Chondrocyte (in vitro differentiated cells): ENCODE measurements at regions not wholly inside any gene's neighbourhood (a gene's known extent, or its start where the extent isn't known, plus 50 kb on each side); places are given as distances from the start of the nearest gene placed in this dataset.

Source experiments
- DNase-seq: peaks from one replicate; pipeline ENCODE4 v3.0.0; 2021; ENCODE audit warnings: mixed read lengths, low spot score
- H3K27ac Mint-ChIP-seq: one replicate; pipeline ENCODE4 v1.8.0; 2021; ENCODE audit warnings: mild to moderate bottlenecking, moderate library complexity, mixed read lengths; ENCODE audit not compliant: unreplicated experiment
- H3K27me3 Mint-ChIP-seq: 2 replicates; pipeline ENCODE4 v1.8.0; 2021; ENCODE audit warnings: low read depth, mixed read lengths
- H3K36me3 Mint-ChIP-seq: 2 replicates; pipeline ENCODE4 v1.8.0; 2021; ENCODE audit warnings: low read depth, mixed read lengths
- H3K4me1 Mint-ChIP-seq: 2 replicates; pipeline ENCODE4 v1.8.0; 2021; ENCODE audit warnings: low read depth, mild to moderate bottlenecking, mixed read lengths
- H3K4me3 Mint-ChIP-seq: one replicate; pipeline ENCODE4 v1.8.0; 2021; ENCODE audit warnings: mild to moderate bottlenecking, moderate library complexity, mixed read lengths; ENCODE audit not compliant: unreplicated experiment
- H3K9me3 Mint-ChIP-seq: 2 replicates; pipeline ENCODE4 v1.8.0; 2021; ENCODE audit warnings: low read depth, mixed read lengths
- TF ChIP-seq, protein P1 (sequence below): fragments of 200-600 bp; sonication (generic); IDR thresholded peaks from 2 replicates; pipeline ENCODE4 v1.5.0; 2021; ENCODE audit warnings: antibody characterized with exemption, mild to moderate bottlenecking, moderate library complexity

DNA sequence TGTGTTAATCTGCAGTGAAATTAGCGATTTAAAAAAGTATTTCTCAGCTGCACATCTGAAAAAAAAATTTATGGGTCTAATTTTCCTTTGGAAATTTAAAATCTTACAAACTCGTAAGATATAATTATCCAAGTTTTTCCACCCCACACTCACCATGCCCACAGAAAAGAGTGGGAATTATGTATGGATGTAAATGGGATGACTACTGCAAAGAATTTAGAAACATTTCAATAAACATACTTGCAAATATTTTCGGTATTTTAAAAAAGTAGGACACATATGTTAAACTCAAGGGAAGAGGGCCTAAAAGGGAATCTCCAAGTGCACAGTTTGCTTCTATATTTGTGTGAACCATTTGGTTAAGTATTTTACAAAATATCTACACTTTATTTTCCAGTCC is 1039.9 kb upstream of the POU3F3 start:
- no peak for DNase-seq
- Mint-ChIP-seq H3K27ac (no peak overlapping the region), H3K27me3 (no peaks in the 10 kb centered on the region), H3K9me3 (no peaks in the 10 kb centered on the region), H3K4me1 (peaks cover 16% of the 10 kb centered on the region), H3K36me3 (no peaks in the 10 kb centered on the region), H3K4me3 (no peak overlapping the region)
- TF ChIP-seq, protein P1, sequence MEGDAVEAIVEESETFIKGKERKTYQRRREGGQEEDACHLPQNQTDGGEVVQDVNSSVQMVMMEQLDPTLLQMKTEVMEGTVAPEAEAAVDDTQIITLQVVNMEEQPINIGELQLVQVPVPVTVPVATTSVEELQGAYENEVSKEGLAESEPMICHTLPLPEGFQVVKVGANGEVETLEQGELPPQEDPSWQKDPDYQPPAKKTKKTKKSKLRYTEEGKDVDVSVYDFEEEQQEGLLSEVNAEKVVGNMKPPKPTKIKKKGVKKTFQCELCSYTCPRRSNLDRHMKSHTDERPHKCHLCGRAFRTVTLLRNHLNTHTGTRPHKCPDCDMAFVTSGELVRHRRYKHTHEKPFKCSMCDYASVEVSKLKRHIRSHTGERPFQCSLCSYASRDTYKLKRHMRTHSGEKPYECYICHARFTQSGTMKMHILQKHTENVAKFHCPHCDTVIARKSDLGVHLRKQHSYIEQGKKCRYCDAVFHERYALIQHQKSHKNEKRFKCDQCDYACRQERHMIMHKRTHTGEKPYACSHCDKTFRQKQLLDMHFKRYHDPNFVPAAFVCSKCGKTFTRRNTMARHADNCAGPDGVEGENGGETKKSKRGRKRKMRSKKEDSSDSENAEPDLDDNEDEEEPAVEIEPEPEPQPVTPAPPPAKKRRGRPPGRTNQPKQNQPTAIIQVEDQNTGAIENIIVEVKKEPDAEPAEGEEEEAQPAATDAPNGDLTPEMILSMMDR, result no peak

DNA sequence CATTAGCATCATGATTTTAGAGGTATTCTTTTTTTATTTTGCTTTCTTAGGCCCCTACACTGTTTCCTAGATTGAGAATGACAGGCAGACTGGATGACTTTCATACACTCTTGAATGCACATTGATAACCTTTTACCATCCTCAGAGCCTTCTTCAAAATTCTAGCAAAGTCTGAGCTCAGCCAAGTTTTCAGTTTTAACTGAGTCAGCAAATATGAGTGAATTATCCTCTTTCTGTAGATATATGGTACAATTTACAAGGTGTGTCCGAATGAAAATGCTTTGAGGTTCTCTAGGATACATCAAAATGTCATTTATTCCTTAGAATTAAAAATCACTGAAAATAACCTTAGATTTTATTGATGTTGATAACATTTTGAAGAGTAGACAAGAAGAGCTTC is 1038.2 kb upstream of the POU3F3 start:
- no peak for DNase-seq
- Mint-ChIP-seq H3K4me3 (no peak overlapping the region), H3K36me3 (no peaks in the 10 kb centered on the region)

DNA sequence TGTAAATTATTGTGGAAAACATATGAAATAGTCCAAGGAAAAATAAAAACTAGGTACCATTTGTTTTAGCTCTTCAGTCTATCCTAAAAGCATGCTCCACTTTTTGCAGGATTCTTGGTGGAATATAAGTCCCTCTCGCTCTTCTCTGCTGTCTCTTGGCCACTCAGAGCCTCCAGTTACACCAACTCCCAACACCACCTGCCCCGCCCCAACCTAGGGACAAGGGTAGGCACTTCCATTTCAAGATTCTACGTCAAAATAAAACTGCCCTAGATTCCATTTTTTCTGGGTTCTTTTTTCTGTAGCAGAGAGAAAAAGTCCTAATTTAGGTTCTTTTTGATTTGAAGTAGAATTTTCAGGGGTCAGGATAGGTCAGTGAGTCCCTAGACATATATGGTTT is 1036.2 kb upstream of the POU3F3 start:
- Mint-ChIP-seq H3K27me3 (no peaks in the 10 kb centered on the region), H3K9me3 (no peaks in the 10 kb centered on the region), H3K4me1 (peaks cover 23% of the 10 kb centered on the region), H3K27ac (no peak overlapping the region), H3K36me3 (no peaks in the 10 kb centered on the region), H3K4me3 (no peak overlapping the region)
- TF ChIP-seq, protein P1, result no peak
- DNase-seq, result no peak

More for the DNA sequence above, 1038.2 kb upstream of the POU3F3 start:
- H3K27me3 Mint-ChIP-seq, result no peaks in the 10 kb centered on the region
- peaks cover 12% of the 10 kb centered on the region for H3K4me1 Mint-ChIP-seq
- H3K27ac Mint-ChIP-seq, result no peak overlapping the region
- TF ChIP-seq, protein P1, result no peak
- no peaks in the 10 kb centered on the region for H3K9me3 Mint-ChIP-seq

DNA sequence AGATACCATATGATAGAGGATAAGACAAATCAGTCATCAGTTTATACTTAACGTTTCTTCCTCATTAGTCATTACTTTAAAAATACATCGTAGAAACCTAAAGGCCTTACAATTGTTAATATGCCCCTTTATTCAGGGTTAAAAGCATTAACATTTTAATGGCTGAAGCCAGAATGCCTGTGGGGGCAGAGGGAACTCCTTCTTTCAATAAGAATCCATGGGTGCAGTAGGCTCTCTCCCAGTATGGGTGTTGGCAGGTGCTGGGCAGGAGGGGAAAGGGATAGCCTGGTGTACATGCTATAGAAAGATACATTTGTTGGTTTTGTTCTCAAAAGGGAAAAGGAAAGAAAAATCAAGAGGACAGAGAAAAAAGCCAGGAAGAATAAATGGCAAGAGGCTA is 1035.7 kb upstream of the POU3F3 start:
- no peak overlapping the region for H3K4me3 Mint-ChIP-seq
- no peak overlapping the region for H3K27ac Mint-ChIP-seq
- no peaks in the 10 kb centered on the region for H3K9me3 Mint-ChIP-seq
- H3K4me1 Mint-ChIP-seq, result peaks cover 28% of the 10 kb centered on the region
- DNase-seq, result no peak
- no peaks in the 10 kb centered on the region for H3K27me3 Mint-ChIP-seq
- H3K36me3 Mint-ChIP-seq, result no peaks in the 10 kb centered on the region
- TF ChIP-seq, protein P1, result no peak

DNA sequence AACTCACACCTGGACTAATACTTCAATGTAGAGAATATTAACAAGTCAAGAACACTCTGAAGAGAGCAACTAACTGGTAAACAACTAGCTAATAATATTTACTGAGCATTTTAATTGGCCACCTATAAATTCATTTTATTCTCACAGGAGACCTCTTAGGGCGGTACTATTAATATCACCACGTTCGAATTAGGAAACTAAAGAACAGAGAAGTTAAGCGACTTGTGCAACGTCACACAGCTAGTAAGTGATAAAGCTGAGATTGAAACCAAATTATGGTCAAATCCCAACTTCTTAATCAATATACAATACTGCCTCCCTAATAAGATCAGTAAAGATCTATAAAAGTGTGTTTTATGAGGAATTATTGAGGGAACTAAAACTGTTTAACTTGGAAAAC is 1034.3 kb upstream of the POU3F3 start:
- Mint-ChIP-seq H3K4me1 (peaks cover 42% of the 10 kb centered on the region), H3K27me3 (no peaks in the 10 kb centered on the region), H3K9me3 (no peaks in the 10 kb centered on the region), H3K27ac (no peak overlapping the region), H3K36me3 (no peaks in the 10 kb centered on the region), H3K4me3 (no peak overlapping the region)
- TF ChIP-seq, protein P1, result no peak
- DNase-seq, result no peak
